ENCODE measurements at regions not wholly inside any gene's neighbourhood (a gene's known extent, or its start where the extent isn't known, plus 50 kb on each side); places are given as distances from the start of the nearest gene placed in this dataset.

DNA sequence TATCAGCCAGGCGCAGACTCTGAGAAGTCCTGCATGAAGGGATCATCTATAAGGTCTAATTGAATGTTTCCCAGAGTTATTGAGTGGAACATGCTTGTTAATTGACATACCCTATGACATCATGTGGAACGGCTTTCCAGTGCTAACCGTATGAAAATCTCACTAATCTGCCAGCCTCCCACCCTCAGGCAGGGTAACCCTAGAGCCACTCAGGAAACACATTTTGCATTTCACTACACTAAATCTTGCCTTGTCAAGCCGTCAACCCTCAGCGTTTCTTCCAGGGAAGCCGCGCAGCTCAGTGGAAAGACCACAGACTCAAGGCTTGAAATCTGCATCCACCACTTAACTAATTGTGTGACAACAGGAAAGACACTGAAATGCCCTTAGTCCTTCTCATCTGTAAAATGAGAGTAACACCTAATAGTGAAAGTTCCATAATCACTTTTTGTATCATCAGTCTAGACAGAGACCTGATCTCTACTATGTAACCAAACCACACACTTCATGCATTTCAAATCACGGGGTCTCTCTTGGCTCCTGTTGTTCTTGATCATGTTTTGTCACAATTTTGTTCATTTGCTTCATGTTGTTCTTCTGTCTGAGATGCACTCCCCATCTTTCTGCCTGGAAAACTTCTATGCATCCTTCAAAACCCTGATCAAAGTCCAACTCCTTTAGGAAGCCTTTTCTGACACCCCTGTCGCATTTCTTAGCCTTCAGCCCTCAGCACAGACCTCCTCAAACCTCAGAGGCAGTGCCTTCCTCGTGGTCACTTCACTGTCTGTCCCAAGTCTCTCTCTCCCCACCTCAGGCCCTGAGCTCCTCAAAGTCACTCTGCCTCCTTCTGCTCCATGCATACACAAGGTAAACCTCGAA, 246.5 kb downstream of the TOMM20 start:
- no peak overlapping the region for H3K27ac ChIP-seq (ENCODE audit: insufficient read depth, low read length, poor library complexity, severe bottlenecking)
- no peaks in the 10 kb centered on the region for H3K4me1 ChIP-seq (ENCODE audit: control insufficient read depth, insufficient read depth, low read length, poor library complexity, severe bottlenecking)
- H3K4me3 ChIP-seq (ENCODE audit: insufficient read depth, low read depth, low read length, poor library complexity, severe bottlenecking) = no peak overlapping the region
- no peaks in the 10 kb centered on the region for H3K36me3 ChIP-seq (ENCODE audit: control insufficient read depth, insufficient read depth, low read length)
- no peak for DNase-seq
- no peaks in the 10 kb centered on the region for H3K9me3 ChIP-seq (ENCODE audit: control insufficient read depth, low read length)
- no peaks in the 10 kb centered on the region for H3K27me3 ChIP-seq (replicated peaks; ENCODE audit: control insufficient read depth, insufficient read depth, low read length, poor library complexity, severe bottlenecking)

DNA sequence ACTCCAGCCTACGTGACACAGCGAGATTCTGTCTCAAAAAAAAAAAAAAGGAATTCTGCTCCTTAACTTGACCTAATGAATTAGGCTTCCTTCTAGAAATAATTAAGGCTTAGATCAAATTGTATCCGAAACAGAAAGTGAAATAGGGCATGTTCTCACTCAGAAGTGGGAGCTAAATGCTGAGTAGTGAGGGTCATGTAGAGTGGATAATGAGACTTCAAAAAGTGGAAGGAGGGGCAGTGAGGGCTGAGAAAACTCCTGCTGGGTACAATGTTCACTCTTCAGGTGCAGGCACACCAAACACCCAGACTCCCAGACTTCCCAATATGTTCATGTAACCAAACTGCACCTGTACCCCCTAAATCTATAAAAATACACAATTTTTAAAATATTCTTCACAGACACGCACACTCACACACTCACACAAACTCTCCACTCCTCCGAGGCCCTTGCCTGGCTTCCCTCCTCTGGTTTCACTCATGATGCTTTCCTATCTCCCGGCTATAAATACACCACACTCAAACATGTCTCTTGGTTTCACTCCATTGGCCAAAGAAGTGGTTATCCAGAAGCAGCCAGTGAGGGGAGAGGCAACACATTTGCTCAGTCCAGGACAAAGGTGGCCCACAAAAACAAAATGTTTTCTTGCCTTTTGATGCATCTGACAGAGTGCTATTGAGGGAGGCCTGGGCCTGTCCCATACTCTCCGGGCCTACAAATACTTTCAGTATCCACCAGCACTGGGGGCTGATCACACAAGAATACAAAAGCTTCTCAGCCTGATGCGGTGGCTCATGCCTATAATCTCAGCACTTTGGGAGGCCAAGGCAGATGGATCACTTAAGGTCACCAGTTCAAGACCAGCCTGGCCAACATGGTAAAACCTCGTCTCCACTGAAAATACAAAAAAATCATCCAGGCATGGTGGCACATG, 249.2 kb downstream of the TOMM20 start:
- H3K4me1 ChIP-seq (ENCODE audit: control insufficient read depth, insufficient read depth, low read length, poor library complexity, severe bottlenecking) = no peaks in the 10 kb centered on the region
- no peak overlapping the region for H3K4me3 ChIP-seq (ENCODE audit: insufficient read depth, low read depth, low read length, poor library complexity, severe bottlenecking)
- DNase-seq = no peak
- no peaks in the 10 kb centered on the region for H3K9me3 ChIP-seq (ENCODE audit: control insufficient read depth, low read length)
- H3K27me3 ChIP-seq (replicated peaks; ENCODE audit: control insufficient read depth, insufficient read depth, low read length, poor library complexity, severe bottlenecking) = no peaks in the 10 kb centered on the region
- no peak overlapping the region for H3K27ac ChIP-seq (ENCODE audit: insufficient read depth, low read length, poor library complexity, severe bottlenecking)
- H3K36me3 ChIP-seq (ENCODE audit: control insufficient read depth, insufficient read depth, low read length) = no peaks in the 10 kb centered on the region

DNA sequence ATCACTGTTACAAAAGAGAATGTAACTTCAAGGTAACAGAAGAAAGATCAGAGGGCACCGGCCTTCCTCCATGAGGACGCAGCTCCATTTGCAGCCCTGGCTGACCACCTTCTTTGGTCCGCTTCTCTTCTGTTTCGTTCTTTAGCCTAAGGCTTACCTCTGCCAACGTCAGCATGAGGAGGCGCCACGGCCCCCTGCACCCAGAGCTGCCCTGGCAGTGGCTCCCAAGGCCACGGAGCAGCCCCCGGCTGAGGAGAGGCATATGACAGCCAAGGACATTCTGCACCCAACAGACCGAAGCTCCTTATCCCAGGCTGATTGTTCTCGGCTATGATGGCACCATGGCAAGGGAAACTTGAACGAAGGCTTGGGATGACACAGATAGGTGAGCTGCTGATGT, 250.3 kb downstream of the TOMM20 start:
- Histone ChIP-seq H3K36me3 (ENCODE audit: control insufficient read depth, insufficient read depth, low read length) (no peaks in the 10 kb centered on the region), H3K4me1 (ENCODE audit: control insufficient read depth, insufficient read depth, low read length, poor library complexity, severe bottlenecking) (no peaks in the 10 kb centered on the region), H3K27ac (ENCODE audit: insufficient read depth, low read length, poor library complexity, severe bottlenecking) (no peak overlapping the region), H3K9me3 (ENCODE audit: control insufficient read depth, low read length) (no peaks in the 10 kb centered on the region), H3K4me3 (ENCODE audit: insufficient read depth, low read depth, low read length, poor library complexity, severe bottlenecking) (no peak overlapping the region), H3K27me3 (replicated peaks; ENCODE audit: control insufficient read depth, insufficient read depth, low read length, poor library complexity, severe bottlenecking) (no peaks in the 10 kb centered on the region)
- no peak for DNase-seq

DNA sequence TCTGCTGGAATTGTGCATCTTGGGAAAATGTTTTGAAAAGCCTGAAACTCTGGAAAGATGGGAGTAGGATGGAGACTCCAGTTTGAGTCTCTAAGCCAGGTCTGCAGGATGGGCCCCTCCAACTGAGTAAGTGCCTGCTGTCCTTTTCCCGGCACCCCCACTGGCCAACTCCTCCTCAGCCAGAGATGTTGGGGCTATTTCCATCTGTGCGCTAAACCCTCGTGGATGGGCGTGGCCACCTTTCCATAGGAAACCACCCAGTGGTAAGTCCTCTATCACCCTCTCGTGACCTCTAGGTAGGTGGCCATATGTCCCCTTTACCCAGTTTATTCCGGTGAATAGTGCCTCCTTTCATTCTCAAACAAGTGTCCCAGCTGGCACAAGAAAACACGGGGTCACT, 250.9 kb downstream of the TOMM20 start:
- Histone ChIP-seq H3K4me3 (ENCODE audit: insufficient read depth, low read depth, low read length, poor library complexity, severe bottlenecking) (no peak overlapping the region), H3K36me3 (ENCODE audit: control insufficient read depth, insufficient read depth, low read length) (no peaks in the 10 kb centered on the region), H3K27me3 (replicated peaks; ENCODE audit: control insufficient read depth, insufficient read depth, low read length, poor library complexity, severe bottlenecking) (no peaks in the 10 kb centered on the region), H3K4me1 (ENCODE audit: control insufficient read depth, insufficient read depth, low read length, poor library complexity, severe bottlenecking) (no peaks in the 10 kb centered on the region), H3K9me3 (ENCODE audit: control insufficient read depth, low read length) (no peaks in the 10 kb centered on the region), H3K27ac (ENCODE audit: insufficient read depth, low read length, poor library complexity, severe bottlenecking) (no peak overlapping the region)
- no peak for DNase-seq

DNA sequence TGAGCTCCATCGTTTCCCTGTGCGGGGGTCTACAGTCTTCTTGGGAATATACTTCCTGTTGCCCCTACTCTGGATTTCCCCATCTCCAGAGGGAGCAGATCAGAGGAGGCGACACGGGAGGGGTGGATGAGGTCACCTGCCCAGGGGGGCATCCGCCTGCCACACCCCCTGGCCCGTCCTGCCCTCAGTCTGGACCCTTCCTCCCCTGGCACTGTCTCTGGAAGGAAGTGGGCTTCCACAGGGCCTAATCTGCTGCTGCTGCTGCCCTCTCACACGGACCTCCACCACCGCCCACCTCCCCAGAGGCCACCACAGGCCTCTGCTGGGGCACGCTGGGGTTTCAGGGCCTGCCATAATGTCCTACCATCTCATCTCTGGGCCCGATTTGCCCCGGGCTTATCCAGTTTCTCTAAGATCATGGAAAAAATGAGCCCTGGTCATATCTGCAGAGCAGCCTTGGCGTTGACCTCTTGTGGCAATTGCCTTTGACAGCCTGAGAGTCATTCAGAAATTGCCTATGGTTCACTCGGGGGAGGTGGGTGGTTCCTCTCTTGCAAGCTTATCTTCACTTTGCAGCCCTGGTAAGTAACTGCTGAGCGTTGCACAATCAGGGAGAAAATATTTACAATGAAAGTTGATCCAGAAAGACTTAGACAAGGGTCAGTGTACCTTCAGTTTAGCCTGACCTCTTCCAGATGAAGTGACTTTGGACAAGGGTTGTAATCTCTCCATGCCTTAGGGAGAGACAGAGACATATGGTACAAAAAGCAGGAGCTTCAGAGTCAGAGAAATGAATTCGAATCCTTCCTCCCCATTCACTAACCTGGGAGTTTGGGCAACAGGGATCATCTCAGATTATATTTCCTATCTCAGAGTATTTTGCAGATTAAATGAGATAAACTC, 252.4 kb downstream of the TOMM20 start:
- Histone ChIP-seq H3K27ac (ENCODE audit: insufficient read depth, low read length, poor library complexity, severe bottlenecking) (no peak overlapping the region), H3K36me3 (ENCODE audit: control insufficient read depth, insufficient read depth, low read length) (no peaks in the 10 kb centered on the region), H3K4me3 (ENCODE audit: insufficient read depth, low read depth, low read length, poor library complexity, severe bottlenecking) (no peak overlapping the region), H3K27me3 (replicated peaks; ENCODE audit: control insufficient read depth, insufficient read depth, low read length, poor library complexity, severe bottlenecking) (no peaks in the 10 kb centered on the region), H3K9me3 (ENCODE audit: control insufficient read depth, low read length) (no peaks in the 10 kb centered on the region), H3K4me1 (ENCODE audit: control insufficient read depth, insufficient read depth, low read length, poor library complexity, severe bottlenecking) (no peaks in the 10 kb centered on the region)
- no peak for DNase-seq

DNA sequence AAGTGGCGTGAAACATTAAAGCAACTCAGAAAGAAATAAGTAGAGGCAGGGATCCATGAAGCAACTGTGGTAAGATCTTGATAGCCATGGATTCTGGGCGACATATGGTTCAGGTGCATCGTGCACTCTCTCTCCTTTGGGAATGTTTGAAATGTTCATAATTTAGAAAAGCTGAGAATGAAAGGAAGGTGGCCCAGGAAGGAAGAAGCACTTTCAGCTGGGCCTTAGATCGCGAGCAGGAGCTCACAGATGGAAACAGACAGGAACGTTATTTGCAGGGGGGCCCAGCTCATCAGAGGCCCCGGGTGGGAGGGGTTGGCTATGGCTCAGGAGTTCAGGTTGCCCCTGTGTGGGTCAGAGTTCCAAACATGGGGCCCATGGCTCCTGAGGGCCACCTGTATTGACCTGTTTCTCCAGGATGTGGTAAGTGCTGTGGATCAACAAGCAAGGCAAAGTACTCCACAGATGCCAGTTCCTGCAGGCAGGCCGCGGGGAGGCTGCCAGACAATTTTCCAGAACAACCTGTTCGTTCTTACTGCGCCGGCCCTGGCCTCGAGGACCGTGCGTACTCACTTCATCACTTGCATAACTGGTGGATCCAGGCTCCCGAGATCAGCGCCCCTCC, 253.2 kb downstream of the TOMM20 start:
- no peak for DNase-seq
- Histone ChIP-seq H3K9me3 (ENCODE audit: control insufficient read depth, low read length) (no peaks in the 10 kb centered on the region), H3K36me3 (ENCODE audit: control insufficient read depth, insufficient read depth, low read length) (no peaks in the 10 kb centered on the region), H3K27me3 (replicated peaks; ENCODE audit: control insufficient read depth, insufficient read depth, low read length, poor library complexity, severe bottlenecking) (no peaks in the 10 kb centered on the region), H3K4me3 (ENCODE audit: insufficient read depth, low read depth, low read length, poor library complexity, severe bottlenecking) (no peak overlapping the region), H3K27ac (ENCODE audit: insufficient read depth, low read length, poor library complexity, severe bottlenecking) (no peak overlapping the region), H3K4me1 (ENCODE audit: control insufficient read depth, insufficient read depth, low read length, poor library complexity, severe bottlenecking) (no peaks in the 10 kb centered on the region)

DNA sequence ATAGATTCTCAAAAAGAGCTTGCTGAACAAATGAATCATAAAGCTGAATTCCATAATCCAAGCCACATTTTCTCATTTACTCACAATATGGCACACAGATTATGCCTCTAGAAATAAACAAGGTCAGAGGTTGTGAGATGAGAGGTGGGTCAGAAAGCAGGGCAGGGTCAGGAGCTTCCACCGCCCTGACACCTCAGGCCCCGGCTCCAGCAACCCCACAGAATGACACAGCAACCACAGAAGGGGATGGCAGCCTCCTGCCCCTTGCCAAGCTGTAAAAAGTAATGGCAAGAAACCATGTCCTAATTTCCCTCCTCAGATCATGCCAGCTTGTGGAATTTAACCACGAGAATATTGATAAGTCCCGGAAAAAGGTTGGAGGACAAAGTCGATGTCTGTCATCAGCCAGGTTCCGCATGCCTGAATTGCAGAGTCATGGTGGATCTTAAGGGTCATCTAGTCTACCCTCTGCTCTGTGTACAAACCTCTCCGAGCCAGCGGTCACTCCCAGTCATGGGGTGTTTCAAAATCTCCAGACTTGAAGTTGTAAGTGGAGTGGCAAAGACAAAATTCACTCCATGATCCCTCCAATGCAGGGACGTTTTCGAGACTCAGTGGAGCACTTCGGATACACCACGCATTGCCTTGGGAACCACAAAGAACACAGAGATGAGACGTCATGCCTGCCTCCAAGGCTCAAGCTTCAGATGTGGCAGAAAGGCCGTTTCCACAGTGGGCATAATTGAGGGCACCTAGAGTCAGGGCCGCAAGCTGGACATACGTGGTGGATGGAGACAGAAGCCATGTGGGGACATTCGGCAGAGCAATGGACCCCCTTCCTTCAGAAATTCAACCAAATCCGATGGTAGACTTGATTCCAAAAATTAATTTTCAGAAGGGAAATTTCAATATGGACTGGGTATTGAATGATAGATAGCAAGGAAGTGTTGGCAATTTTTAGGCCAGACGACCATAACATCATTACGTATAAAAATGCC, 254.0 kb downstream of the TOMM20 start:
- Histone ChIP-seq H3K27ac (ENCODE audit: insufficient read depth, low read length, poor library complexity, severe bottlenecking) (no peak overlapping the region), H3K36me3 (ENCODE audit: control insufficient read depth, insufficient read depth, low read length) (no peaks in the 10 kb centered on the region), H3K4me1 (ENCODE audit: control insufficient read depth, insufficient read depth, low read length, poor library complexity, severe bottlenecking) (no peaks in the 10 kb centered on the region), H3K4me3 (ENCODE audit: insufficient read depth, low read depth, low read length, poor library complexity, severe bottlenecking) (no peak overlapping the region), H3K9me3 (ENCODE audit: control insufficient read depth, low read length) (no peaks in the 10 kb centered on the region), H3K27me3 (replicated peaks; ENCODE audit: control insufficient read depth, insufficient read depth, low read length, poor library complexity, severe bottlenecking) (no peaks in the 10 kb centered on the region)
- DNase-seq = no peak

DNA sequence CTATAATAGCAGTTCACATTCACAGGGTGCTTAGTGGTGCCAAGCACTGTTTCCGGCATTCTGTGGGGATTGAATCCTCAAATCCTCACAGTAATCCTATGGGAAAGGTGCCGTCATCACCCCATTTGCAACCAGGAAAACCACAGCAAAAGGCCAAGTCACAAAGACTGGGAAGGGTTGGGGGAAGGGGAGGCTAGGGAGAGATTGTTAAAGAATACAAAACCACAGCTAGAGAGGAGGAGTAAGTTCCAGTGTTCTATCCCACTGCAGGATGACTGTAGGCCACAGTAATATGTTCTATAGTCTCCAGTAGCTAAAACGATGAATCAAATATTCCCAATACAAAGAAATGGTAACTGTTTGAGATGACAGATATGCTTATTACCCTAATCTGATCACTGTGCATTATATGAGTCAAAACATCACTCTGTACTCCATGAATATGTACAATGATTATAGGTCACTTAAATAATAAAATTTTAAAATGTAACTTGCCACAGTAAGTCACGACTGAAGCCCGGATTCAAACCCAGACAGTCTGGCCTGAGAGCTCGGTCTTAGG, 256.8 kb downstream of the TOMM20 start:
- DNase-seq = no peak
- Histone ChIP-seq H3K4me3 (ENCODE audit: insufficient read depth, low read depth, low read length, poor library complexity, severe bottlenecking) (no peak overlapping the region), H3K4me1 (ENCODE audit: control insufficient read depth, insufficient read depth, low read length, poor library complexity, severe bottlenecking) (no peaks in the 10 kb centered on the region), H3K9me3 (ENCODE audit: control insufficient read depth, low read length) (no peaks in the 10 kb centered on the region), H3K27ac (ENCODE audit: insufficient read depth, low read length, poor library complexity, severe bottlenecking) (no peak overlapping the region), H3K27me3 (replicated peaks; ENCODE audit: control insufficient read depth, insufficient read depth, low read length, poor library complexity, severe bottlenecking) (no peaks in the 10 kb centered on the region), H3K36me3 (ENCODE audit: control insufficient read depth, insufficient read depth, low read length) (no peaks in the 10 kb centered on the region)

Measured in effector memory CD4-positive, alpha-beta T cell (primary cell).